SK-N-SH treated with all-trans-retinoic acid at 6 μM for 48 hours (cell line): ENCODE measurements at regions not wholly inside any gene's neighbourhood (a gene's known extent, or its start where the extent isn't known, plus 50 kb on each side); places are given as distances from the start of the nearest gene placed in this dataset.

Experiments
- ARNTL ChIP-seq: fragments of 450-650 bp; formaldehyde crosslinking; IDR thresholded peaks from 2 replicates; pipeline ENCODE4 v1.5.0; 2020; ENCODE audit warnings: low read depth, mild to moderate bottlenecking, moderate library complexity, borderline replicate concordance
- CSDC2 ChIP-seq: fragments of 250-450 bp; sonication (Bioruptor Pico); IDR thresholded peaks from 2 replicates; pipeline ENCODE4 v1.5.0; 2020; ENCODE audit warnings: mild to moderate bottlenecking, moderate library complexity
- ESRRG ChIP-seq: fragments of 250-450 bp; sonication (Bioruptor Pico); IDR thresholded peaks from 2 replicates; pipeline ENCODE4 v1.6.1; 2021; ENCODE audit warnings: mild to moderate bottlenecking
- OSR1 ChIP-seq: fragments of 250-450 bp; sonication (Bioruptor Pico); IDR thresholded peaks from 2 replicates; pipeline ENCODE4 v1.8.0; 2022; ENCODE audit warnings: moderate library complexity, mild to moderate bottlenecking, inconsistent platforms
- RARB ChIP-seq: fragments of 250-450 bp; sonication (Bioruptor Pico); IDR thresholded peaks from 2 replicates; pipeline ENCODE4 v1.8.0; 2021; ENCODE audit warnings: mild to moderate bottlenecking, moderate library complexity
- TOX ChIP-seq: fragments of 250-450 bp; sonication (Bioruptor Pico); IDR thresholded peaks from 2 replicates; pipeline ENCODE4 v1.8.0; 2021; ENCODE audit warnings: mild to moderate bottlenecking, moderate library complexity, borderline replicate concordance
- TSHZ2 ChIP-seq: fragments of 250-450 bp; sonication (Bioruptor Pico); IDR thresholded peaks from 2 replicates; pipeline ENCODE4 v1.5.0; 2020; ENCODE audit warnings: mild to moderate bottlenecking, moderate library complexity
- ZC3H10 ChIP-seq: fragments of 250-450 bp; sonication (Bioruptor Pico); IDR thresholded peaks from 2 replicates; pipeline ENCODE4 v1.5.1; 2021; ENCODE audit warnings: mild to moderate bottlenecking, moderate library complexity
- ZFP30 ChIP-seq: fragments of 450-650 bp; formaldehyde crosslinking; IDR thresholded peaks from 2 replicates; pipeline ENCODE4 v1.5.0; 2022; ENCODE audit warnings: mild to moderate bottlenecking, moderate library complexity
- ZNF565 ChIP-seq: fragments of 450-650 bp; formaldehyde crosslinking; conservative IDR thresholded peaks from 2 replicates; pipeline ENCODE4 v1.5.0; 2020; ENCODE audit warnings: low read depth, mild to moderate bottlenecking, moderate library complexity
- ZNF70 ChIP-seq: fragments of 450-650 bp; formaldehyde crosslinking; IDR thresholded peaks from 2 replicates; pipeline ENCODE4 v1.5.0; 2020; ENCODE audit warnings: mild to moderate bottlenecking, moderate library complexity
- TF ChIP-seq, protein P1 (sequence below): fragments of 250-450 bp; sonication (Bioruptor Pico); IDR thresholded peaks from 2 replicates; pipeline ENCODE4 v1.8.0; 2020; ENCODE audit warnings: mild to moderate bottlenecking, moderate library complexity, borderline replicate concordance

GRCh38 chr6:170470734-170471133, 82.4 kb downstream of the PSMB1 start:
- no peak for TF ChIP-seq TSHZ2 (CRISPR knock-in tag)
- TF ChIP-seq ZC3H10 (CRISPR knock-in tag): no peak
- no peak for TF ChIP-seq ZNF70
- no peak for TF ChIP-seq TOX (CRISPR knock-in tag)
- no peak for TF ChIP-seq CSDC2 (CRISPR knock-in tag)
- TF ChIP-seq ZFP30: no peak
- TF ChIP-seq, protein P1, sequence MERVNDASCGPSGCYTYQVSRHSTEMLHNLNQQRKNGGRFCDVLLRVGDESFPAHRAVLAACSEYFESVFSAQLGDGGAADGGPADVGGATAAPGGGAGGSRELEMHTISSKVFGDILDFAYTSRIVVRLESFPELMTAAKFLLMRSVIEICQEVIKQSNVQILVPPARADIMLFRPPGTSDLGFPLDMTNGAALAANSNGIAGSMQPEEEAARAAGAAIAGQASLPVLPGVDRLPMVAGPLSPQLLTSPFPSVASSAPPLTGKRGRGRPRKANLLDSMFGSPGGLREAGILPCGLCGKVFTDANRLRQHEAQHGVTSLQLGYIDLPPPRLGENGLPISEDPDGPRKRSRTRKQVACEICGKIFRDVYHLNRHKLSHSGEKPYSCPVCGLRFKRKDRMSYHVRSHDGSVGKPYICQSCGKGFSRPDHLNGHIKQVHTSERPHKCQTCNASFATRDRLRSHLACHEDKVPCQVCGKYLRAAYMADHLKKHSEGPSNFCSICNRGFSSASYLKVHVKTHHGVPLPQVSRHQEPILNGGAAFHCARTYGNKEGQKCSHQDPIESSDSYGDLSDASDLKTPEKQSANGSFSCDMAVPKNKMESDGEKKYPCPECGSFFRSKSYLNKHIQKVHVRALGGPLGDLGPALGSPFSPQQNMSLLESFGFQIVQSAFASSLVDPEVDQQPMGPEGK (CRISPR knock-in tag): no peak
- no peak for TF ChIP-seq RARB (CRISPR knock-in tag)
- no peak for TF ChIP-seq OSR1 (CRISPR knock-in tag)
- TF ChIP-seq ZNF565 (CRISPR knock-in tag): no peak
- no peak for TF ChIP-seq ESRRG (CRISPR knock-in tag)
- TF ChIP-seq ARNTL (CRISPR knock-in tag): no peak
